ENCODE measurements at regions not wholly inside any gene's neighbourhood (a gene's known extent, or its start where the extent isn't known, plus 50 kb on each side); places are given as distances from the start of the nearest gene placed in this dataset.
A peak's percentile ranks its signal among the peaks of the same experiment; 100 is the strongest.

GRCh38 chr9:129336601-129337331 is 158.7 kb upstream of the IER5L start:
- TF ChIP-seq CTCF (IDR thresholded peaks at IDR 0.05), result no peak
- TF ChIP-seq POLR2AphosphoS5 (IDR thresholded peaks at IDR 0.05), result peak in 1 of 4 donors; percentile 14
- TF ChIP-seq EP300 (IDR thresholded peaks at IDR 0.05), result no peak
- TF ChIP-seq POLR2A (IDR thresholded peaks at IDR 0.05), result no peak
